Parathyroid adenoma (tissue), 2 donors: ENCODE measurements at regions not wholly inside any gene's neighbourhood (a gene's known extent, or its start where the extent isn't known, plus 50 kb on each side); places are given as distances from the start of the nearest gene placed in this dataset.
"Not testable (repeated sequence)": the region's sequence is repeated elsewhere in the genome, so short reads cannot be mapped to it uniquely, and the experiment has no call there.

Experiments
- H2AFZ ChIP-seq: fragments of 300-600 bp; sonication (generic); one replicate; pipeline ENCODE4 v1.7.0; 2017; ENCODE audit warnings: antibody characterized with exemption, mild to moderate bottlenecking
- H3K27ac ChIP-seq: fragments of 300-600 bp; sonication (generic); one replicate; pipeline ENCODE4 v1.7.0; 2017
- H3K27me3 ChIP-seq: fragments of 300-600 bp; sonication (generic); one replicate; pipeline ENCODE4 v1.7.0; 2017; ENCODE audit warnings: low read length; ENCODE audit not compliant: control insufficient read depth, insufficient read depth
- H3K36me3 ChIP-seq: fragments of 300-600 bp; sonication (generic); one replicate; pipeline ENCODE4 v1.7.0; 2017; ENCODE audit warnings: low read length; ENCODE audit not compliant: control insufficient read depth, insufficient read depth
- H3K4me1 ChIP-seq: fragments of 300-600 bp; sonication (generic); one replicate; pipeline ENCODE4 v1.7.0; 2017; ENCODE audit warnings: control low read depth
- H3K4me2 ChIP-seq: fragments of 300-600 bp; sonication (generic); one replicate; pipeline ENCODE4 v1.7.0; 2017; ENCODE audit warnings: low read length
- H3K4me3 ChIP-seq: fragments of 300-600 bp; sonication (generic); one replicate; pipeline ENCODE4 v1.7.0; 2017; ENCODE audit warnings: low read depth, low read length
- H3K79me2 ChIP-seq: fragments of 300-600 bp; sonication (generic); one replicate; pipeline ENCODE4 v1.7.0; 2017; ENCODE audit warnings: control low read depth
- H3K9ac ChIP-seq: fragments of 300-600 bp; sonication (generic); one replicate; pipeline ENCODE4 v1.7.0; 2017; ENCODE audit warnings: mild to moderate bottlenecking
- H3K9me3 ChIP-seq: fragments of 300-600 bp; sonication (generic); one replicate; pipeline ENCODE4 v1.7.0; 2017; ENCODE audit warnings: low read length; ENCODE audit not compliant: control insufficient read depth
- donor health status: primary hyperparathyroidism.

DNA sequence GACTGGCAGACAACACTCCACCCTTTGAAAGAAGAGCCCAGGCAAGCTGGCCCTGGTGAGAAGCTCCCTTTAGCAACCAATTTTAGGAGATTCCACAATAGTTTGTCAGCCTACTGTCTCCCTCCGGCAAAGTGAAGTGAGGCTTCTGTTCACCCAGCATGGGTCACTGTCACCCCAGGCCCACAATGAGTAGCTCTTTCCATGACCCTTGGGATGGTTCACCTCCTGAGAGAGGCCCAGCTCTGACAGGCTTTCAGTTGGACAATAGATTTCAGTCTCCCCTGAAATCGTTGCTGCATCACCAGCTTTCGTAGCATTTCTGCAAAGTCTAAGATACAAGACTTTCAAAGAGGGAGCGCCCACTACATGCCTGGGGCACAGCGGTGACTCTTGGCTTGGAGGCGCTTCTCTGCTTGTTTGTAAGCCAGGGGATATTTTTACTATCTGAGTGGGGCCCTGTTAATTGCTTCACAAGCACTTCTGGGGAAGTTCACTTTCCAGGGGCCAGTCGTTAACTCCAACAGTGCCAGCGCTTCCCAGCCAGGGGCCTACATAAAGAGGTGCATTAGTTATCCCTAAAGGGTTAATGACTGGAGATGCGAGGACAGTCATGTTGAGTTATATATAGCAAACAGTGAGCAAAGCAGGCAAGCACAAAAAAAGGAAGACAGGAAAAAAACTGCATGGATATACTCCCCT is 255.7 kb downstream of the BCL2L11 start:
- not testable (repeated sequence) for H3K4me2 ChIP-seq, H2AFZ ChIP-seq, H3K27ac ChIP-seq, H3K9ac ChIP-seq, H3K4me1 ChIP-seq, H3K27me3 ChIP-seq, H3K4me3 ChIP-seq, H3K79me2 ChIP-seq, H3K9me3 ChIP-seq, H3K36me3 ChIP-seq

DNA sequence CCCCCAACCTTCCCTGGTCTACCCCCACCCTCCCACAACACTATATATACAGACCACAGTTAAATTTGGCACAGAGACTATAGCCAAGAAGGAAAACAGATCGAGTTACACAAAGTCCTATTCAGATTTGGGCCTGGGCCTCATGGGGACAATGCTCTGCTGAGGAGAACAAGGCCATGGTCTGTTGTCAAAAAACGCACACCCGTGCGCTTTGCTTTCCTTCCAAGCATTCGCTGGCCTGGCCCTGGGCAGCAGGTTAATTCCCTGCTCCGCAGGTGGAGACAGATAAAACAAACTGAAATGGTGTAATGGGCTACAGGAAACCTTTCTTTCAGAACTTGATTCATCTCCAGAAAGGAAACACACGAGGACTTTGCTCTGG is 256.2 kb downstream of the BCL2L11 start:
- H3K27ac ChIP-seq = not testable (repeated sequence)

GRCh38 chr2:111377386-111377959 is 256.8 kb downstream of the BCL2L11 start:
- H3K4me3 ChIP-seq, H3K4me1 ChIP-seq, H3K4me2 ChIP-seq, H3K27ac ChIP-seq, H3K36me3 ChIP-seq, H3K27me3 ChIP-seq, H3K79me2 ChIP-seq, H2AFZ ChIP-seq, H3K9me3 ChIP-seq, H3K9ac ChIP-seq: not testable (repeated sequence)

More for the DNA sequence above, 256.2 kb downstream of the BCL2L11 start:
- not testable (repeated sequence) for H3K9me3 ChIP-seq, H3K4me1 ChIP-seq, H3K9ac ChIP-seq, H3K36me3 ChIP-seq, H2AFZ ChIP-seq, H3K4me2 ChIP-seq, H3K4me3 ChIP-seq, H3K27me3 ChIP-seq, H3K79me2 ChIP-seq

DNA sequence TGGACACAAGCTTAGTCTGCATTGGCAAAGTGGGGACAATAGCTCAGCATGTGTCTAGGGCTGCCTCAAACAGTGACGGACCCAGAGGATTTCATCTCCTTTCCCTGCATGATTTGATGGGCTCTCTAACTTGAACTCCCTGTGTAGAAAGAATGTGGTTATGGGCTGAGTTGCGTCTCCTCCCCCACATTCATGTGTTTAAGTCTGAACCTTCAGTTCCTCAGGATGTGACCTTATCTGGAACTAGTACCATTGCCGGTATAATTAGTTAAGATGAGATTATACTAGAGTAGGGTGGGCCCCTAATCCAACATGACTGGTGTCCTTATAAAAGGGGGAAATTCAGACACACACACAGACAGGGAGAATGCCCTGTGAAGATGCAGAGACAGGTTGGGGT is 257.6 kb downstream of the BCL2L11 start:
- H3K27me3 ChIP-seq, H3K9me3 ChIP-seq, H3K4me1 ChIP-seq, H3K79me2 ChIP-seq, H3K27ac ChIP-seq, H3K9ac ChIP-seq, H3K4me2 ChIP-seq, H3K4me3 ChIP-seq, H3K36me3 ChIP-seq, H2AFZ ChIP-seq: not testable (repeated sequence)

- not testable (repeated sequence) for H3K9me3 ChIP-seq, H3K9ac ChIP-seq, H3K36me3 ChIP-seq, H3K4me3 ChIP-seq, H2AFZ ChIP-seq, H3K27me3 ChIP-seq, H3K4me1 ChIP-seq, H3K27ac ChIP-seq, H3K4me2 ChIP-seq, H3K79me2 ChIP-seq
These were observed 260.2 kb downstream of the BCL2L11 start for GRCh38 chr2:111380733-111381439.

GRCh38 chr2:111381530-111382306 is 261.0 kb downstream of the BCL2L11 start:
- not testable (repeated sequence) for H3K9ac ChIP-seq, H3K27me3 ChIP-seq, H3K36me3 ChIP-seq, H3K27ac ChIP-seq, H3K4me1 ChIP-seq, H3K4me3 ChIP-seq, H3K4me2 ChIP-seq, H3K9me3 ChIP-seq, H2AFZ ChIP-seq, H3K79me2 ChIP-seq

DNA sequence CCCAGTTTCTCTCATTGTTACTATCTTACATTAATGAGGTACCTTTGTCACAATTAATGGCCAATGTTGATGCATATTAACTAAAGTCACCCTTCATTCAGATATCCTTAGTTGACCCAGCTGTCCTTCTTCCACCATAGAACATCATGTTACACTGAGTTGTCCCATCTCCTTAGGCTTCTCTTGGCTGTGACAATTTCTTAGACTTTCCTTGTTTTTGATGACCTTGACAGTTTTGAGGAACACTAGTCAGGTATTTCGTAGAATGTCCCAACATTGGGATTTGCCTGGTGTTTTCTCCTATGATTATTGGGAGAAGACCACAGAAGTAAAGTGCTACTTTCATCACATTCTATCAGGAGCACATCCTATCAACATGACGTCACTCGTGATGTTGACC is 261.8 kb downstream of the BCL2L11 start:
- H3K9ac ChIP-seq, H3K9me3 ChIP-seq, H3K4me2 ChIP-seq, H2AFZ ChIP-seq, H3K36me3 ChIP-seq, H3K4me1 ChIP-seq, H3K27ac ChIP-seq, H3K79me2 ChIP-seq, H3K27me3 ChIP-seq, H3K4me3 ChIP-seq: not testable (repeated sequence)

DNA sequence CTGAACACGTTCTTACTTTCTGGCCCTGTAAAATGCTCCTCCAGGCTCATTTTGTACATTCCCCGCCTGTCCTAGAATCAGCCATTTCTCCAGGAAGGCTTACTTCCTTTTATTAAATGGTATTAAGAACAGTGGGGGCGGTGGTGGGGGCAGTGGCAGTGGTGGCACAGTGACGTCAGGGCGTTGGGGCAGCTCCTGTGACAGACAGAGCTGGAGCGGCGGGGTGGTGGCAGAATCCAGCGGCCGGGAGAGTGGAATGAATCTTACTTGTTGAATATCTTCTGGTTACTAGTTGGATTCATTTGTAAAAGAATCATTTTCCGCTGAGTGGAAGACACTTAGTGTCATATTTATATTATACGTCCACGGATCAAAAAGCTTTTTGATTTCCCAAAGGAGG is 262.6 kb downstream of the BCL2L11 start:
- not testable (repeated sequence) for H3K27me3 ChIP-seq, H3K36me3 ChIP-seq, H2AFZ ChIP-seq, H3K4me1 ChIP-seq, H3K79me2 ChIP-seq, H3K4me2 ChIP-seq, H3K9ac ChIP-seq, H3K9me3 ChIP-seq, H3K27ac ChIP-seq, H3K4me3 ChIP-seq

- H3K4me2 ChIP-seq, H3K4me3 ChIP-seq, H3K27ac ChIP-seq, H3K27me3 ChIP-seq, H3K36me3 ChIP-seq, H3K79me2 ChIP-seq, H2AFZ ChIP-seq, H3K9ac ChIP-seq, H3K4me1 ChIP-seq, H3K9me3 ChIP-seq: not testable (repeated sequence)
These were observed 264.7 kb downstream of the BCL2L11 start for GRCh38 chr2:111385226-111385957.

DNA sequence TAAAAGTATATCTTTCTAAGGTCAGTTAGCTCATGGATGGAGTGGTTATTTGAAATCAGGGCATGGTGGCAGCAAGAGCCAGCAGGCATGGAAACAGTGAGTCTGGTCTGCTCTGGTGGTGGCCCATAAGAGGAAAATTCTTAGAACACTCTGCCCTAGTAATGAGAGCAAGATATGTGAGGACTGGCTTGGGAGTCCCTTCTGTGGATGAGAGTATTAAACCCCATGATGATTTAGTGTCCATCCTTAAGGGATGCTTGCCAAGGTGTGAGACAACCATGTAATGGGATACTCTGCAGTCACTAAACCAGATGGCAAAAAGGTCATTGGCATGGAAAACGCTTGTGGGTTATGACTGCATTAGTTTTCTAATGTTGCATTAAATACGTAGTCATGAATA is 269.9 kb downstream of the BCL2L11 start:
- not testable (repeated sequence) for H3K9ac ChIP-seq, H2AFZ ChIP-seq, H3K36me3 ChIP-seq, H3K4me1 ChIP-seq, H3K27me3 ChIP-seq, H3K79me2 ChIP-seq, H3K27ac ChIP-seq, H3K4me2 ChIP-seq, H3K9me3 ChIP-seq, H3K4me3 ChIP-seq
